Astrocyte (in vitro differentiated cells and primary cell): ENCODE measurements at regions not wholly inside any gene's neighbourhood (a gene's known extent, or its start where the extent isn't known, plus 50 kb on each side); places are given as distances from the start of the nearest gene placed in this dataset.

Source experiments
- DNase-seq: peaks from one replicate; pipeline ENCODE4 v3.0.0-alpha.2; 2010; ENCODE audit warnings: low read depth
- FAIRE-seq: peaks from 2 replicates; lab custom pipeline; 2011; peaks lifted over from hg19 to GRCh38; lab: Jason Lieb, UNC
- H2AFZ ChIP-seq: 2 replicates; pipeline ENCODE4 v1.6.0; 2012; ENCODE audit warnings: low read depth, low read length, inconsistent platforms
- H3K27ac ChIP-seq: 2 replicates; pipeline ENCODE4 v1.5.1; 2011; ENCODE audit warnings: low read depth, low read length, inconsistent platforms
- H3K27me3 ChIP-seq: 2 replicates; pipeline ENCODE4 v1.6.0; 2011; ENCODE audit warnings: low read length, inconsistent platforms; ENCODE audit not compliant: insufficient read depth
- H3K36me3 ChIP-seq: 2 replicates; pipeline ENCODE4 v1.5.1; 2011; ENCODE audit warnings: low read length, inconsistent platforms; ENCODE audit not compliant: insufficient read depth
- H3K4me1 ChIP-seq: 2 replicates; pipeline ENCODE4 v1.5.1; 2011; ENCODE audit warnings: low read length, inconsistent platforms; ENCODE audit not compliant: insufficient read depth
- H3K4me2 ChIP-seq: 2 replicates; pipeline ENCODE4 v1.6.0; 2012; ENCODE audit warnings: low read length, inconsistent platforms
- H3K4me3 ChIP-seq: 2 replicates; pipeline ENCODE4 v1.5.1; 2011; ENCODE audit warnings: low read depth, mild to moderate bottlenecking, low read length, inconsistent platforms; ENCODE audit not compliant: insufficient read depth
- H3K79me2 ChIP-seq: 2 replicates; pipeline ENCODE4 v1.6.0; 2012; ENCODE audit warnings: mild to moderate bottlenecking, low read length, inconsistent platforms; ENCODE audit not compliant: insufficient read depth
- H3K9ac ChIP-seq: 2 replicates; pipeline ENCODE4 v1.6.0; 2012; ENCODE audit warnings: mild to moderate bottlenecking, low read length, inconsistent platforms
- H3K9me3 ChIP-seq: 2 replicates; pipeline ENCODE4 v1.5.1; 2012; ENCODE audit warnings: low read depth, mild to moderate bottlenecking, low read length, inconsistent platforms; ENCODE audit not compliant: insufficient read depth
- H4K20me1 ChIP-seq: 2 replicates; pipeline ENCODE4 v1.6.0; 2012; ENCODE audit warnings: low read length, inconsistent platforms; ENCODE audit not compliant: insufficient read depth
- H3K27ac Mint-ChIP-seq: one replicate; pipeline ENCODE4 v1.8.0; 2021; ENCODE audit warnings: mild to moderate bottlenecking, mixed read lengths; ENCODE audit not compliant: unreplicated experiment
- H3K27me3 Mint-ChIP-seq: one replicate; pipeline ENCODE4 v1.8.0; 2021; ENCODE audit warnings: low read depth, mixed read lengths; ENCODE audit not compliant: unreplicated experiment
- H3K36me3 Mint-ChIP-seq: one replicate; pipeline ENCODE4 v1.8.0; 2021; ENCODE audit warnings: low read depth, mixed read lengths; ENCODE audit not compliant: unreplicated experiment
- H3K4me1 Mint-ChIP-seq: one replicate; pipeline ENCODE4 v1.8.0; 2021; ENCODE audit warnings: low read depth, mixed read lengths; ENCODE audit not compliant: unreplicated experiment
- H3K4me3 Mint-ChIP-seq: one replicate; pipeline ENCODE4 v1.8.0; 2021; ENCODE audit warnings: mild to moderate bottlenecking, moderate library complexity, mixed read lengths; ENCODE audit not compliant: unreplicated experiment
- H3K9me3 Mint-ChIP-seq: one replicate; pipeline ENCODE4 v1.8.0; 2021; ENCODE audit warnings: mild to moderate bottlenecking, mixed read lengths; ENCODE audit not compliant: unreplicated experiment
- EZH2 ChIP-seq: IDR thresholded peaks from 2 replicates; pipeline ENCODE4 v1.6.1; 2012; ENCODE audit warnings: mild to moderate bottlenecking, low read length, inconsistent platforms; ENCODE audit not compliant: insufficient read depth
- TF ChIP-seq, protein P1 (sequence below): IDR thresholded peaks from 2 replicates; pipeline ENCODE4 v1.5.1; 2011; ENCODE audit warnings: low read depth, mild to moderate bottlenecking, inconsistent platforms, low read length, moderate library complexity; ENCODE audit not compliant: insufficient read depth

DNA sequence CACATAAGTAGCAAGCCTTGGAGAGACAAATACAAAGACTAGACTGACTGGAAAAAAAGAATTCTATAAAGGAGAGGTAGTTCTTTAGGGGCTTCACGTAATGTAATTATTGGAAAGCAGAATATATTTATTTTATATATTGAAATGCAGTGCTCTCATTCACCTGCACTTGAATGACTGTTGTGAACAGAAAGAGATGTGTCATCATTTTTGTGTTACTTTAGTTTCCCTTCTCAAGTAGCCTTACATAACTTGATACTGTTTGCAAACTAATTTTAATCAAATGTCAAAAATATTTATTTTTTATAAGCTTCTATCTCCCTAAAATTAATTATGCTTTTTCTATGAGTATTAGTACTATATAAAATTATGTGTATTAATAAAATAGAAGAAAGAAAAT, 691.1 kb upstream of the FTMT start:
- no peaks in the 10 kb centered on the region for H3K79me2 ChIP-seq
- no peak for TF ChIP-seq EZH2
- TF ChIP-seq, protein P1, sequence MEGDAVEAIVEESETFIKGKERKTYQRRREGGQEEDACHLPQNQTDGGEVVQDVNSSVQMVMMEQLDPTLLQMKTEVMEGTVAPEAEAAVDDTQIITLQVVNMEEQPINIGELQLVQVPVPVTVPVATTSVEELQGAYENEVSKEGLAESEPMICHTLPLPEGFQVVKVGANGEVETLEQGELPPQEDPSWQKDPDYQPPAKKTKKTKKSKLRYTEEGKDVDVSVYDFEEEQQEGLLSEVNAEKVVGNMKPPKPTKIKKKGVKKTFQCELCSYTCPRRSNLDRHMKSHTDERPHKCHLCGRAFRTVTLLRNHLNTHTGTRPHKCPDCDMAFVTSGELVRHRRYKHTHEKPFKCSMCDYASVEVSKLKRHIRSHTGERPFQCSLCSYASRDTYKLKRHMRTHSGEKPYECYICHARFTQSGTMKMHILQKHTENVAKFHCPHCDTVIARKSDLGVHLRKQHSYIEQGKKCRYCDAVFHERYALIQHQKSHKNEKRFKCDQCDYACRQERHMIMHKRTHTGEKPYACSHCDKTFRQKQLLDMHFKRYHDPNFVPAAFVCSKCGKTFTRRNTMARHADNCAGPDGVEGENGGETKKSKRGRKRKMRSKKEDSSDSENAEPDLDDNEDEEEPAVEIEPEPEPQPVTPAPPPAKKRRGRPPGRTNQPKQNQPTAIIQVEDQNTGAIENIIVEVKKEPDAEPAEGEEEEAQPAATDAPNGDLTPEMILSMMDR: no peak
- H3K36me3 ChIP-seq: no peaks in the 10 kb centered on the region
- no peak overlapping the region for H3K4me3 Mint-ChIP-seq
- no peaks in the 10 kb centered on the region for H3K9me3 ChIP-seq
- no peak overlapping the region for H3K27ac Mint-ChIP-seq
- H3K27ac ChIP-seq: no peak overlapping the region
- H4K20me1 ChIP-seq: no peaks in the 10 kb centered on the region
- H3K9me3 Mint-ChIP-seq: no peaks in the 10 kb centered on the region
- no peak overlapping the region for H2AFZ ChIP-seq
- no peaks in the 10 kb centered on the region for H3K27me3 ChIP-seq
- FAIRE-seq: no peak
- no peak overlapping the region for H3K4me3 ChIP-seq
- no peak for DNase-seq
- H3K9ac ChIP-seq: no peak overlapping the region
- no peaks in the 10 kb centered on the region for H3K36me3 Mint-ChIP-seq
- H3K4me1 Mint-ChIP-seq: no peaks in the 10 kb centered on the region
- H3K4me1 ChIP-seq: no peaks in the 10 kb centered on the region
- H3K4me2 ChIP-seq: no peak overlapping the region
- H3K27me3 Mint-ChIP-seq: no peaks in the 10 kb centered on the region

DNA sequence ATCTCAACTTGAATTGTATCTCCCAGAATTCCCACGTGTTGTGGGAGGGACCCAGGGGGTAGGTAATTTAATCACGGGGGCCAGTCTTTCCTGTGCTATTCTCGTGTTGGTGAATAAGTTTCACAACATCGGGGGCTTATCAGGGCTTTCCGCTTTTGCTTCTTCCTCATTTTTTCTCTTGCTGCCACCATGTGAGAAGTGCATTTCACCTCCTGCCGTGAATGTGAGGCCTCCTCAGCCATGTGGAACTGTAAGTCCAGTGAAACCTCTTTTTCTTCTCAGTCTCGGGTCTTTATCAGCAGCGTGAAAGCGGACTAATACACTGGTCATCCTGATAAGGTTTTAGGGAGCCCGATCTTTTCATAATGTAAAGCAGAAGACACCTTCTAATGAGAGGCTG, 687.0 kb upstream of the FTMT start:
- no peaks in the 10 kb centered on the region for H3K27me3 Mint-ChIP-seq
- no peak overlapping the region for H3K4me2 ChIP-seq
- H3K27ac ChIP-seq: no peak overlapping the region
- H3K4me1 Mint-ChIP-seq: no peaks in the 10 kb centered on the region
- no peaks in the 10 kb centered on the region for H3K36me3 ChIP-seq
- H3K4me3 Mint-ChIP-seq: no peak overlapping the region
- H3K4me1 ChIP-seq: no peaks in the 10 kb centered on the region
- H3K27ac Mint-ChIP-seq: no peak overlapping the region
- H4K20me1 ChIP-seq: no peaks in the 10 kb centered on the region
- no peaks in the 10 kb centered on the region for H3K9me3 Mint-ChIP-seq
- H3K27me3 ChIP-seq: no peaks in the 10 kb centered on the region
- no peak overlapping the region for H2AFZ ChIP-seq
- FAIRE-seq (no peak), DNase-seq (no peak)
- no peaks in the 10 kb centered on the region for H3K36me3 Mint-ChIP-seq
- no peak for TF ChIP-seq EZH2
- TF ChIP-seq, protein P1: no peak
- no peak overlapping the region for H3K4me3 ChIP-seq
- H3K9me3 ChIP-seq: no peaks in the 10 kb centered on the region
- no peak overlapping the region for H3K9ac ChIP-seq
- H3K79me2 ChIP-seq: no peaks in the 10 kb centered on the region

DNA sequence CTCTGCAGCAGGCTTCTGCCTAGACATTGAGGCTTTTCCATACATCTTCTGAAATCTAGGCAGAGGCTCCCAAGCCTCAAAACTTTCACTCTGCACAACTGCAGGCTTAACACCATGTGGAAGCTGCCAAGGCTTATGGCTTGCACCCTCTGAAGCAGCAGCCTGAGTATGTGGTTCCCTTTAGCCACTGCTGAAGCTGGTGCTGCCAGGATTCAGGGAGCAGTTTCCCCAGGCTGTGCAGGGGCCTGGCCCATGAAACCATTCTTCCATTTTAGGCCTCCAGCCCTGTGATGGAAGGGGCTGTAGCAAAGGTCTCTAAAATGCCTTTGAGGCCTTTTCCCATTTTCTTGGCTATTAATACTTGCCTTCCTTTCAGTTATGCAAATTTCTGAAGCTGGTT, 680.3 kb upstream of the FTMT start:
- Histone ChIP-seq H2AFZ (no peak overlapping the region), H3K4me2 (no peak overlapping the region), H3K27me3 (no peaks in the 10 kb centered on the region), H3K4me1 (no peaks in the 10 kb centered on the region), H4K20me1 (no peaks in the 10 kb centered on the region), H3K9me3 (no peaks in the 10 kb centered on the region), H3K4me3 (no peak overlapping the region), H3K79me2 (no peaks in the 10 kb centered on the region), H3K9ac (no peak overlapping the region), H3K36me3 (no peaks in the 10 kb centered on the region), H3K27ac (no peak overlapping the region)
- no peaks in the 10 kb centered on the region for H3K27me3 Mint-ChIP-seq
- H3K9me3 Mint-ChIP-seq: no peaks in the 10 kb centered on the region
- FAIRE-seq: no peak
- no peaks in the 10 kb centered on the region for H3K36me3 Mint-ChIP-seq
- no peak overlapping the region for H3K27ac Mint-ChIP-seq
- H3K4me1 Mint-ChIP-seq: no peaks in the 10 kb centered on the region
- H3K4me3 Mint-ChIP-seq: no peak overlapping the region
- DNase-seq: no peak
- TF ChIP-seq, protein P1: no peak
- TF ChIP-seq EZH2: no peak
